HG03108 (cell line): ENCODE measurements at regions not wholly inside any gene's neighbourhood (a gene's known extent, or its start where the extent isn't known, plus 50 kb on each side); places are given as distances from the start of the nearest gene placed in this dataset.

ENCODE experiments used
- ATAC-seq: cut with Tn5 transposase; IDR thresholded peaks from one replicate; pipeline ENCODE4 v1.9.1; 2021; ENCODE audit warnings: moderate library complexity; ENCODE audit not compliant: unreplicated experiment

GRCh38 chr9:84573083-84573482, 96.4 kb upstream of the NTRK2 start:
- ATAC-seq, result no peak

DNA sequence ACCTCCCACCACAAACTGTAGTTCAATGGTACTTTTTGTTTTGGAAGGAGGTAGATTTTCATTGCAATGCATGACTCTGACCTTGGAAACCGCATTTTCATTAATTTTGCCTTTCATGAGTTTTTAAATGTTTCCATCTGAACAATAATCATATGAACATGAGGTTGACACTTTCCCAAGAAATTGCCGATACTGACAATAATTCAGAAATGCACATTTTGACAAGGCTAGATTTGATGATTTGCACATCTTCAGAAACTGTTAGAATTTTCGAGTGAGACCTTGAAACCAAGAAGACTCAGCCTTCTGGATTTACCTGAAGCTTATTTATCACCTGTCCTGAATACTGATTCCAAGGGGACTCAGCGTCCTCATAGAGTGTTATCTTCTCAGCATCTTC, 93.8 kb upstream of the NTRK2 start:
- ATAC-seq, result no peak

DNA sequence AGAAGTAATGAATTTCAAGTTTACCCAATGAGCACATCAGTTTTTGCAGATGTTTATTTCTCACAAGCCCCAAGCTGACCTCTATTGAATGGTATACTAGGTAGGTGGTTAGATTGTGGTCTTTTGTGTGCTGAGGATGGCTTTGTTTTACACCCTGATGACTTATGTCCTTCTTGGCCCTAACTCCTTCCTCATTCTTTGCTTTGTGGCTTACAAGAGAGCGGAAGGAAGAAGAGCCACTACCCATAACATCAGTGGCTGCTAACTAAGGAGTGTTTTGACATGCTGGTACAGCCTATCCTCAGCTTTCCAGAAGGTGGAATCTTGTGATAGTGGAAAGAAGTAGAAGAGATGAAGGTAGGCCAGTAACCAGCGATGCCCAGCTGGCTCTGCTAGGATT, 85.7 kb upstream of the NTRK2 start:
- no peak for ATAC-seq

DNA sequence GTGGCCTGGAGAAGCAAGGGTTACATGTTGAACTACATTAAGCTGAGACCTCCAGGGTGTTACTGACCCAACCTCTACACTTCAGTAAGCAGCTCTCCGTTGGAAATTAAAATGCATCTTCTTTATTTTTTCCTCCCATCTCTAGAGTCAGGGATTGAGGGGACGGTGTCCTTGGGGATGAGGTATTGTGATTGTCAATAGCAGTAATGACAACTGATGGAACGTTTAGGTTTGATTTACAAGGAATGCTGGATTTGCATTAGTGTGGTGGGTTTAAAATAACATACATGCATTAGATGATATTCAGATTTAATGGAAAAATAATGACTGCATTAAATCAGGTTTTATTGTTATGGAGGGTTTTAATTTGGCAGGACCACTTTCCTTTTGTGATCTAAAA, 82.9 kb upstream of the NTRK2 start:
- no peak for ATAC-seq

GRCh38 chr9:84587153-84587552, 82.4 kb upstream of the NTRK2 start:
- no peak for ATAC-seq

- ATAC-seq, result no peak
Observed at GRCh38 chr9:84589542-84589941, 80.0 kb upstream of the NTRK2 start.

DNA sequence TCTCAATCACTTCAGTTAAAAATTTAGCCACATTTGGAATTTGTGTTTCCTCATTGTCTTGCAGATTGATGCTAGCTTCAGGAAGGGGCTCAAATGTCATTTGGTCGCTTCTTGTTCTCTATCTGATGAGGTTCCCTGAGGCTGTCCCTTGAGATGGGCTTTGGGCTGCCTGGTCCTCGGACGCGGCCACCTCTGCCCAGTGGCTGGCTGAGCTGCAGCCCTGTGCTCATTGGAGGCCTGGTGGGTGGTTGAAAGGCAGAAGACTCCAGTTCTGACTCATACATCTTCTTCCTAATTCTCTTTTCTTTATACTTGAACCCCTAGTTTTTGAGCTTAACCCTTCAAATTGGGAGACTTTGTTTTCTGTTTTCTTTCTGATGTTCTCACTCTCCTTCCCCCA, 78.8 kb upstream of the NTRK2 start:
- no peak for ATAC-seq

DNA sequence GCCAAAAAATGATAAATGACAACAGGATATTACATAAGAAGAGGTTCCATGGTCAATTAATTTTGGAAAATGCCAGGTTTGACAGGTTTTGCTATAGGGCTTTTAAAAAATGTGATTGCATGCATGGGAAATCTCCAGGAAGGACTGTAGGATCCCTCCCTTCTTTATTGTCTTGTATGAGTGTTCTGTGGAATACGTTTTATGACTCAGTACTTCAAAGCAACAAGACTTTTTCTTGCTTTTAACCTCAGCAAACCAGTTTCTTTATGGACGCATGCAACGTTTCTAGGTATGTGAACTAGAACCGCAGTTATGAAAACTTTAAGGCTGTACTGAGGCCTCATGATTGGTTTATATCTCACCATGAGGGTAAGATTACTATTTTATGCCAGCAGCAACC, 76.6 kb upstream of the NTRK2 start:
- no peak for ATAC-seq

DNA sequence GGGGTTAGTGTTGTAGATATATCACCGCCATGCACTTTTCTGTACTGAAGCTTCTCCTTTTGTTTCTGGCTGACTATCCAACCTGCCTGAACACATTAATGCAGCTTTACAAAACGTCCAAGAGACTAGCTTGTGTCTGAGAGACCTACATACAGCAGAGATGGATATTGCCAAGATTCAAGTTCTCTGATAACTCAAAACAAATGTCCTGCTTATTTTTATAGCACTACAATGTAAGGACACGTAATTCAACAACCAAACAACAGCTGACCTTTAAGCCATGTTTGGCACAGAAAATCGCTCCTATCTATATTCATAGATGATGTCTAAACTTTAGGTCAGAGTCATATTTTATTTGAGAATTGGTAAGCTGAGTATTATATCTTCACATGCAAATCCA, 76.2 kb upstream of the NTRK2 start:
- ATAC-seq, result no peak

DNA sequence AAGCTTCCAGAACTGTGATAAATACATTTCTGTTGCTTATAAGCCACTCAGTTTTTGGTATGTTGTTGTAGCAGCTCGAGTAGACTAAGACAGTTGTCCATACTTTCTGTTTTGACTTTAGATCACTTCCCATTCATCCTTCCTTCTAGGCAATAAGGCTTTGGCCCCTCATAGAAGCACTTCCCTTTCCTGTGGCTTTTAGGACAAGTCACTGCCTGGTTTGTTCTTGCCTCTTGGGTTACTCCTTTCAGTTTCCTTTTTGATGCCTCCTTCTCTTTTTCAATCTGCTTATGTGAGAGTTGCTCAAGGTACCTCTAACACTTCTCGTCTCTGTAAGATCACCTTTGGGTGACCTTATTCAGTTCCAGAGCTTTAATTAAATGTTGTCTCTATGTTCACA, 72.4 kb upstream of the NTRK2 start:
- ATAC-seq, result peak; percentile 95

GRCh38 chr9:84598921-84599636, 70.5 kb upstream of the NTRK2 start:
- no peak for ATAC-seq

- no peak for ATAC-seq
Observed at GRCh38 chr9:84600739-84601138, 68.8 kb upstream of the NTRK2 start.

DNA sequence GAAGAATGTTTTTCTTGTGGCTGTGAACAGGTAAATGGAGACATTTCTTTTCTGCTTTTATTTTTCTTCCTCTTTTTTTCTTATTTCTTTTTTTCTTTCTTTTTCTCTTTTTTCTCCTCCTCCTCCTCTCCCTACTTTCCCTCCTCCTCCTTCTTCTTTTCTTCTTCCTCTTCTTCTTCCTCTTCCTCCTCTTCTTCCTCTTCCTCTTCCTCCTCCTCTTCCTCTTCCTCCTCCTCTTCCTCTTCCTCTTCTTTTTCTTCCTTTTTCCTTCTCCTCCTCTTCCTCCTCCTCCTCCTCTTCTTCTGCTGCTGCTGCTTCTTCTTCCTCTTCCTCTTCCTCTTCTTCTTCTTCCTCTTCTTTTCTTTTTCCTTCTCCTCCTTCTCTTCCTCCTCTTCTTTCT, 65.3 kb upstream of the NTRK2 start:
- ATAC-seq, result no peak

- ATAC-seq, result no peak
Observed at GRCh38 chr9:84609779-84610178, 59.8 kb upstream of the NTRK2 start.

- no peak for ATAC-seq
Observed at GRCh38 chr9:84613431-84613830, 56.1 kb upstream of the NTRK2 start.

- ATAC-seq, result no peak
Observed at GRCh38 chr9:84615544-84615943, 54.0 kb upstream of the NTRK2 start.

DNA sequence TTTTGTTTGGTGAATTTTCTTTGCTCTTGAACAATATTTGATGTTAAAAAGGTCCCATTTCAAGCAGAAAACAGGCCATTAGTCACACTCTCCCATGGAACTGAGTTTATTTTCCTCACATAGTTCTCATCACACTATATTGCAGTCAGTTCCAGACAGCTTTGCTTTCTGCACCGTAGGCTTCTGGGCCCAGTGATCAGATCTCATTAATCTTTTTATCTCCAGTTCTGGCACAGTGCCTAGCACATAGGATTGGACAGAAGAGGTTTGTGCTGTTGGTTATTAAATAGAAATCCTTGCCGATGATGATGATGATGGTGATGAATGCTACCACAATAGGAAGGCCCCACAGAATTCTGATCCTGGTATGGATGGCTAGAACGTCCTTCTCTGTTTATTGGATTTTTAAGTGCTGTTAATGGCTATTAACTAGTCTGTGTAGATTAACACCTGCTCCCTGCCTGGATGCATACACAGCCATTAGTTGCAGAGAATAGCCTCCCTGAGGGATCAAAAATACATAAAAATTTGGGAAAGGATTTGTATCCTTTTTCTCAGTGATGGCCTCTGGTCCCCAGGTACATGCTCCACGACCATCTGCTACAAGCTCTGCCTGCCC, 52.0 kb upstream of the NTRK2 start:
- no peak for ATAC-seq
